Right lobe of liver (tissue), 4 donors: ENCODE measurements at regions not wholly inside any gene's neighbourhood (a gene's known extent, or its start where the extent isn't known, plus 50 kb on each side); places are given as distances from the start of the nearest gene placed in this dataset.

Experiments used
- CTCF ChIP-seq, 4 donors: fragments of 200-600 bp in 3 of 4; fragments of 450-650 bp in 1 of 4; IDR thresholded peaks; one replicate each; pipeline versions ENCODE4 v1.5.1 to v1.8.0; 2016 to 2022; ENCODE audit warnings: antibody characterized with exemption in 4 of 4, mild to moderate bottlenecking in 2 of 4
- POLR2A ChIP-seq: fragments of 450-650 bp; IDR thresholded peaks from one replicate; pipeline ENCODE4 v1.6.1; 2017; ENCODE audit warnings: antibody characterized with exemption, mild to moderate bottlenecking
- donor health status: DM: no; HTN: no; CAD: no.
- donor health status: DM: no; HTN: no; CAD: no.
- donor health status: DM: no; HTN: yes; CAD: no.

GRCh38 chr3:182242489-182242942, 530.8 kb downstream of the SOX2 start:
- TF ChIP-seq CTCF (IDR thresholded peaks at IDR 0.05) (no peak), POLR2A (no peak)
